Ascending aorta (tissue), 2 donors: ENCODE measurements at regions not wholly inside any gene's neighbourhood (a gene's known extent, or its start where the extent isn't known, plus 50 kb on each side); places are given as distances from the start of the nearest gene placed in this dataset.

ENCODE experiments used
- DNase-seq, 2 donors: peaks; one replicate each; pipeline ENCODE4 v3.0.0-alpha.2; 2019; ENCODE audit warnings: low spot score in 2 of 2
- H3K27ac ChIP-seq, 2 donors: fragments of 200-600 bp; sonication (generic); one replicate each; pipeline ENCODE4 v1.5.1; 2016 to 2017; ENCODE audit warnings: mild to moderate bottlenecking in 1 of 2
- H3K27me3 ChIP-seq: fragments of 200-600 bp; sonication (generic); one replicate; pipeline ENCODE4 v1.5.1; 2017
- H3K36me3 ChIP-seq, 2 donors: fragments of 200-600 bp; sonication (generic); one replicate each; pipeline ENCODE4 v1.5.1; 2016
- H3K4me1 ChIP-seq, 2 donors: fragments of 200-600 bp; sonication (generic); one replicate each; pipeline ENCODE4 v1.5.1; 2016 to 2017; ENCODE audit warnings: mild to moderate bottlenecking in 1 of 2
- H3K4me3 ChIP-seq, 2 donors: fragments of 200-600 bp; sonication (generic); one replicate each; pipeline ENCODE4 v1.5.1; 2016 to 2017; ENCODE audit warnings: mild to moderate bottlenecking in 1 of 2
- H3K9me3 ChIP-seq, 2 donors: fragments of 200-600 bp; sonication (generic); one replicate each; pipeline ENCODE4 v1.5.1; 2016
- intact Hi-C: fragments of 100-400 bp; cut with DNase I; formaldehyde crosslinking; loops from one replicate; pipeline ENCODE4 v1.15.1; 2023
- TF ChIP-seq, protein P1 (sequence below), 3 experiments: fragments of 200-600 bp in 2 of 3; fragments of 450-650 bp in 1 of 3; sonication (generic) in 2 of 3; IDR thresholded peaks; one replicate each; pipeline ENCODE4 v1.5.1; 2016 to 2019; ENCODE audit warnings: antibody characterized with exemption in 3 of 3, mild to moderate bottlenecking in 1 of 3, moderate library complexity in 1 of 3

DNA sequence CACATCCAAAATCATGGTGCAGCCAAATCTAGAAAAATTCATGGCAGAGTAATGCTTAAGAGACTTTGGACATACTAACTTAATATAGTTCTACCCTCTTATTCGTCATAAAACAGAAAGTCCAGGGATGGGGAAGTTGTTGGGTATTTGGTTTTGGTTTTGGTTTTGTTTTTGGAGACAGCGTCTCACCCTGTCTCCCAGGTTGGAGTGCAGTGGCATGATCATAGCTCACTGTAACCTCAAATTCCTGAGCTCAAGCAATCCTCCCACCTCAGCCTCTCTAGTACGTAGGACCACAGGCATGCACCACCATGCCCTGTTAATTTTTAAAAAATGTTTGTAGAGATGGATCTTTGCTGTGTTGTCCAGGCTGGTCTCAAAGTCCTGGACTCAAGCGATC lies 271.8 kb upstream of the TENM3 start:
- H3K9me3 ChIP-seq, result no peaks in the 10 kb centered on the region

DNA sequence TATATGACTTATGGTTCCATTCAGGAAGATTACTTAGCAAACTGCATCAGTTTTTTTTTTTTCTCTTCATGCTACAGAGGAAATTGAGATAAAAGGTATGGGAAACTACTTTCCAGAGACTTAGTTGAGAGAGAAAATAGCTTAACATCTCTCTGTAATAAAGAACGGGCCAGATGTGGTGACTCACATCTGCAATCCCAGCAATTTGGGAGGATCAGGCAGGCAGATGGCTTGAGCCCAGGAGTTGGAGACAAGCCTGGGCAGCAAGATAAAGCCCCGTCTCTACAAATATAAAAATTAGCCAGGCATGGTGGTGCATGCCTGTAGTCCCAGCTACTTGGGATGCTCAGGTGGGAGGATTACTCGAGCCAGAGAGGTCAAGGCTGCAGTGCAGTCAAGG lies 271.2 kb upstream of the TENM3 start:
- Histone ChIP-seq H3K4me3 (no peak overlapping the region), H3K27me3 (no peaks in the 10 kb centered on the region), H3K27ac (no peak overlapping the region), H3K36me3 (no peaks in the 10 kb centered on the region), H3K9me3 (no peaks in the 10 kb centered on the region), H3K4me1 (no peaks in the 10 kb centered on the region)
- intact Hi-C loops, result no loop called here
- TF ChIP-seq, protein P1, sequence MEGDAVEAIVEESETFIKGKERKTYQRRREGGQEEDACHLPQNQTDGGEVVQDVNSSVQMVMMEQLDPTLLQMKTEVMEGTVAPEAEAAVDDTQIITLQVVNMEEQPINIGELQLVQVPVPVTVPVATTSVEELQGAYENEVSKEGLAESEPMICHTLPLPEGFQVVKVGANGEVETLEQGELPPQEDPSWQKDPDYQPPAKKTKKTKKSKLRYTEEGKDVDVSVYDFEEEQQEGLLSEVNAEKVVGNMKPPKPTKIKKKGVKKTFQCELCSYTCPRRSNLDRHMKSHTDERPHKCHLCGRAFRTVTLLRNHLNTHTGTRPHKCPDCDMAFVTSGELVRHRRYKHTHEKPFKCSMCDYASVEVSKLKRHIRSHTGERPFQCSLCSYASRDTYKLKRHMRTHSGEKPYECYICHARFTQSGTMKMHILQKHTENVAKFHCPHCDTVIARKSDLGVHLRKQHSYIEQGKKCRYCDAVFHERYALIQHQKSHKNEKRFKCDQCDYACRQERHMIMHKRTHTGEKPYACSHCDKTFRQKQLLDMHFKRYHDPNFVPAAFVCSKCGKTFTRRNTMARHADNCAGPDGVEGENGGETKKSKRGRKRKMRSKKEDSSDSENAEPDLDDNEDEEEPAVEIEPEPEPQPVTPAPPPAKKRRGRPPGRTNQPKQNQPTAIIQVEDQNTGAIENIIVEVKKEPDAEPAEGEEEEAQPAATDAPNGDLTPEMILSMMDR (IDR thresholded peaks at IDR 0.05), result no peak
- no peak for DNase-seq

More for the DNA sequence above, 271.8 kb upstream of the TENM3 start:
- DNase-seq, result no peak
- TF ChIP-seq, protein P1 (IDR thresholded peaks at IDR 0.05), result no peak
- no peak overlapping the region for H3K27ac ChIP-seq
- no peaks in the 10 kb centered on the region for H3K27me3 ChIP-seq
- intact Hi-C loops, result no loop called here
- H3K36me3 ChIP-seq, result no peaks in the 10 kb centered on the region
- no peaks in the 10 kb centered on the region for H3K4me1 ChIP-seq
- no peak overlapping the region for H3K4me3 ChIP-seq

DNA sequence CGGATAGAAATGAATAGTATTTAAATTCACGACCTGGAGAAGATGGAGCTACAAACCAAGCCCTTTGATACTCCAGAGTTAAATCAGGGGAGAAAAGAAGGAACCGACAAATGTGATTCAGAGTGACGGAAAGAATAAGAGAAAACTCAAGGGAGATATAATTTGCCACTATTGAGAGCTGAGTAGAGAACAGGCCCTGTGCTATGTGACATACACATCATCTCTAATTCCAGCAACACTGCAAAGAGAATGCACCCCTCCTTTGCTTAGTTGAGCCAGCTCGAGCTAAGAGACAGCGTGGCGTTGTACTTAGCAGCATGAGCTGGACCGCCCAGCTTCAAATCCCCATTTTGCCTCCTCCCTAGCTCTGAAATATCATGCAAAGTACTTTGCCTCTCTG lies 266.4 kb upstream of the TENM3 start:
- H3K4me1 ChIP-seq, result no peaks in the 10 kb centered on the region
- no peak for DNase-seq
- no peak overlapping the region for H3K27ac ChIP-seq
- no peaks in the 10 kb centered on the region for H3K36me3 ChIP-seq
- H3K27me3 ChIP-seq, result no peaks in the 10 kb centered on the region
- TF ChIP-seq, protein P1 (IDR thresholded peaks at IDR 0.05), result no peak
- H3K9me3 ChIP-seq, result no peaks in the 10 kb centered on the region
- no peak overlapping the region for H3K4me3 ChIP-seq
- intact Hi-C loops, result no loop called here

DNA sequence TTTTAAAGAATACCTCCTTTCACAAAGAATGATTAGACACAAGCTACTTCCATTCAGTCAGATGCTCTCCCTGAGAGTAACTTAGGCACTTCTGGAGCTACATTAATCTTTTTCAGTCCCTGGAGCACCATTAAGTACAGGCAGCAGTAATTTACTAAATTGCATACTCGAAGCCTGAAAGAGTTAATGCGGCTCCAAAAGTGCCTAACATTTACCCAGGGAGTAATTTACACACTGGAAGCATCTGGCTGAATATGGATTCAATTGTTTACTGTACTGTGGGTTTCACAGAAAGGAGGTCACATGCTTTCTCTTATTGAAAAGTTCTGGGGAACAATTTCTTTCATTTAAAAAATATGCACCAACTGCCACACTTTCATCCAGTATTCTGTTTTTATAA lies 260.8 kb upstream of the TENM3 start:
- Histone ChIP-seq H3K27me3 (no peaks in the 10 kb centered on the region), H3K27ac (no peak overlapping the region), H3K4me3 (no peak overlapping the region), H3K36me3 (no peaks in the 10 kb centered on the region), H3K4me1 (no peaks in the 10 kb centered on the region), H3K9me3 (no peaks in the 10 kb centered on the region)
- TF ChIP-seq, protein P1 (IDR thresholded peaks at IDR 0.05), result no peak
- intact Hi-C loops, result no loop called here
- no peak for DNase-seq

DNA sequence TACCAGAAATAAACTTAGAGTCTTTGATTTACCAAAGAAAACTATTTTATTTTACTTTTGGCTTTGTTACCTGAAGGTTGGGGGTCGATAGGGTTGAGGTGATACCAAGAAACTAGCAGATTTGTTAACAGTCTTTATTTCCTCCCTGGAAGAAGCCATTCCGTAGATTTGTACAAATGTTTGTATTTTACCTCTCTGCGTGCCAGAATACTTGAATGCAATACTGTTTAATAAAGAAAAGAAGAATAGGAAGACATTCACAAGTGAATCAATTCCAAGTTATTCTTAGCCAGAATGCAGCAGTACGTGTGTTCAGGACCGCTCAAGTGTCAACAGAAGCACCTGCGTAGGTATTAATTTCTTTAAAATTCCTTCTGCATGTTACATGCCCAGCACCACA lies 260.3 kb upstream of the TENM3 start:
- Histone ChIP-seq H3K36me3 (no peaks in the 10 kb centered on the region), H3K4me1 (no peaks in the 10 kb centered on the region), H3K4me3 (no peak overlapping the region), H3K27ac (no peak overlapping the region), H3K9me3 (no peaks in the 10 kb centered on the region), H3K27me3 (no peaks in the 10 kb centered on the region)
- TF ChIP-seq, protein P1 (IDR thresholded peaks at IDR 0.05), result no peak
- intact Hi-C loops, result no loop called here
- DNase-seq, result no peak

DNA sequence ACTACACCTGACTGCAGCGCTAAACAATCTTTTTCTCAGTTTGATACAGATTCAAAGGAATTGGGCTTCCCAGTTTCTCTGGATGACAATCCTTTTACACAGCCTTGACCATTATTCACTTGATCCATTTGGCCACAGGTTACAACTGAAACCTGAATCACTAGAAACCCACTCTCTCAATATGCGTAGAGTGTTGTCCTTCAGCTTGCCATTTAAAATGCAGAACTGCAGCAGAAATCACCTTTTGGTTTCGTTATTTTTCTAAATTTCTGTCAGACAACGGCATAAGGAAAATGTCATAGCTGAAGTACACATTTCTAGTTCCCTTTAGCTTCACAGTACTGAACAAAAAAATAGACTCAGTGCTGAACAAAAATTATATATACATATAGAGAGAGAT lies 255.8 kb upstream of the TENM3 start:
- intact Hi-C loops, result no loop called here
- Histone ChIP-seq H3K4me3 (no peak overlapping the region), H3K4me1 (no peaks in the 10 kb centered on the region), H3K27me3 (no peaks in the 10 kb centered on the region), H3K36me3 (no peaks in the 10 kb centered on the region), H3K9me3 (no peaks in the 10 kb centered on the region), H3K27ac (no peak overlapping the region)
- no peak for DNase-seq
- TF ChIP-seq, protein P1 (IDR thresholded peaks at IDR 0.05), result no peak
